ENCODE measurements at regions not wholly inside any gene's neighbourhood (a gene's known extent, or its start where the extent isn't known, plus 50 kb on each side); places are given as distances from the start of the nearest gene placed in this dataset.

DNA sequence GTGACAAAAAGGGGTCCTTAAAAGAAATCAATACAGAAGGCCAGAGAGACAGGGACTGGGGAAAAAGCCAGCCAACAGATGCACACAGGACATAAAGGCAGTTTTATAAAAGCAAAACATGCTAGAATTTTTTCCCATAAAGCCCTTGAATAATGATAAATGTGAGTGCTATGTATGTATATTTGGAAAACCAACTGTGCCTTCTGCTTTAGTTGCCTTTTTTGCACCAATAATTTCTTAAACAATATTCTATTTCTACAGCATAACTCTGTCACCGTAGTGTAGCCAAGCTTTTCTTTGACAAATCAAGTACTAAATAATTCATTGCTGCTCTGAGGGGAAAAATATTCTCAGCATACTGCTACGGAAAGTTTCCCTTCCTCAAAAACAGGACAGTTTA lies 730.6 kb upstream of the NRSN1 start:
- no peak overlapping the region for H3K4me3 ChIP-seq (ENCODE audit: low read depth, low read length)
- no peak for TF ChIP-seq CTCF (IDR thresholded peaks at IDR 0.05; ENCODE audit: borderline replicate concordance, insufficient read depth, low read depth, low read length)

DNA sequence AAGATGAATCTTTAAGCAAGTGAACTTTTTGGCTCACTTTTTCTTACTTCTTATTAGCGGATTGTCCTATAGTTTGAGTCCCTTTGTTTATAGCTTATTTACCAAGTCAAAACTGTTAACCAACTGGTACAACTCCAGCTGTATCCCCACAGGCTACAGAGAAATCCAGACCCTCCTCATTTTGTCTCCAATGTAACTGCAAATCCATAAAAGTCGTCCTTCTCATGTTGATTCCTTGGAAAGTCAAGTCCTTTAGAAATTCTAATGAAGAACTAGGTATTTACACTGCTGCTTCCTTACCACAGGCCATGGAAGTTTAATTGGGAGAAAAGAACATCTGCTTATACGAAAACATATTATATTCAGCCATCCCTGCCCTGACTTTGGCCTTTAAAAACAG lies 729.1 kb upstream of the NRSN1 start:
- H3K4me3 ChIP-seq (ENCODE audit: low read depth, low read length): no peak overlapping the region
- no peak for TF ChIP-seq CTCF (IDR thresholded peaks at IDR 0.05; ENCODE audit: borderline replicate concordance, insufficient read depth, low read depth, low read length)

DNA sequence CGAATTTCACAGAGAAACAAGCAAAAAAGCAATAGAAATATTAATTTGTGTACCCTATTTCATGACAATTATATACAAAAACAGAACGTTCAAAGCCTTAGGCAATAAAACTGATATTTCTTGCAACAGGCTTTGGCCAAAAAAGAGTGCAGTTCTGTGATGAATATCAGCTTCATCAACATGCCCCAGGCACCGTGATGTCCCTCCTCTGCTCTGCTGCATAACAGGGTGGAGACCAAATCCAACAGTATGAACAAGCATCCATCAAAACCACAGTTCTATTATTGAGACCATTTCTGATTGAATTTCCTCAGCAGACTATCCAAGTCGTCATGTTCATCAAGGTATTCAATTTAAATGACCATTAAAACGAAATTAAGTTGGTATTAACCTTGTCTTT lies 722.6 kb upstream of the NRSN1 start:
- TF ChIP-seq CTCF (IDR thresholded peaks at IDR 0.05; ENCODE audit: borderline replicate concordance, insufficient read depth, low read depth, low read length): no peak
- no peak overlapping the region for H3K4me3 ChIP-seq (ENCODE audit: low read depth, low read length)

DNA sequence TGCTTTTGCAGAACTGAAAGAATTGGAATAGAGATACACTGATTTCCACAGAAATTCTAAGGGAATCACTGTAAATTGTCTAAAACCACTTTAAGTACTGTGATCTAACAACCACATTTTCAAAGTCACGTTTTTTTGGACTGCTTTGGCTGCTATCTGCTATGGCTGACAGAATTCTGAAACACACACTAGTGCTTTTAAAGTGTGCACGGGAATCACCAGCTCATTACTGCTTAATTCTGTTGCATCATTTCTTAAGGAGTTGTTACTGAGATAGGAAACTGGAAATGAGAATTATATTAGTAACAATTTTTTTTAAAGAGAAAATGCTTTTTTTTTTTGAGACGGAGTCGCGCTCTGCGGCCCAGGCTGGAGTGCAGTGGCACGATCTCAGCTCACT lies 716.5 kb upstream of the NRSN1 start:
- no peak for TF ChIP-seq CTCF (IDR thresholded peaks at IDR 0.05; ENCODE audit: borderline replicate concordance, insufficient read depth, low read depth, low read length)
- no peak overlapping the region for H3K4me3 ChIP-seq (ENCODE audit: low read depth, low read length)

- no peak overlapping the region for H3K4me3 ChIP-seq (ENCODE audit: low read depth, low read length)
- no peak for TF ChIP-seq CTCF (IDR thresholded peaks at IDR 0.05; ENCODE audit: borderline replicate concordance, insufficient read depth, low read depth, low read length)
Observed at GRCh38 chr6:23410439-23410838, 715.6 kb upstream of the NRSN1 start.

- no peak for TF ChIP-seq CTCF (IDR thresholded peaks at IDR 0.05; ENCODE audit: borderline replicate concordance, insufficient read depth, low read depth, low read length)
- no peak overlapping the region for H3K4me3 ChIP-seq (ENCODE audit: low read depth, low read length)
Observed at GRCh38 chr6:23412770-23413169, 713.2 kb upstream of the NRSN1 start.

- no peak for TF ChIP-seq CTCF (IDR thresholded peaks at IDR 0.05; ENCODE audit: borderline replicate concordance, insufficient read depth, low read depth, low read length)
- no peak overlapping the region for H3K4me3 ChIP-seq (ENCODE audit: low read depth, low read length)
Observed at GRCh38 chr6:23413327-23414050, 712.5 kb upstream of the NRSN1 start.

Measured in GM12875 (cell line).